SJSA1 (cell line): ENCODE measurements at regions not wholly inside any gene's neighbourhood (a gene's known extent, or its start where the extent isn't known, plus 50 kb on each side); places are given as distances from the start of the nearest gene placed in this dataset.

Experiments used
- DNase-seq, 2 experiments: peaks; one replicate each; pipeline ENCODE4 v3.0.0-alpha.2; 2015 to 2020; ENCODE audit warnings: low spot score in 2 of 2, low read depth in 1 of 2
- H3K27ac ChIP-seq: fragments of 250-450 bp; sonication (Bioruptor Pico); 2 replicates; pipeline ENCODE4 v1.5.1; 2020; ENCODE audit warnings: mild to moderate bottlenecking, moderate library complexity
- H3K27me3 ChIP-seq: fragments of 250-450 bp; sonication (Bioruptor Pico); replicated peaks from 2 replicates; pipeline ENCODE4 v1.5.1; 2020; ENCODE audit warnings: mild to moderate bottlenecking, moderate library complexity
- H3K36me3 ChIP-seq: fragments of 250-450 bp; sonication (Bioruptor Pico); 2 replicates; pipeline ENCODE4 v1.5.1; 2020; ENCODE audit warnings: mild to moderate bottlenecking
- H3K4me1 ChIP-seq: fragments of 250-450 bp; sonication (Bioruptor Pico); replicated peaks from 2 replicates; pipeline ENCODE4 v1.6.1; 2021; ENCODE audit warnings: mild to moderate bottlenecking
- H3K4me3 ChIP-seq: fragments of 250-450 bp; sonication (Bioruptor Pico); 2 replicates; pipeline ENCODE4 v1.5.1; 2020; ENCODE audit warnings: mild to moderate bottlenecking
- H3K9me3 ChIP-seq: fragments of 250-450 bp; sonication (Bioruptor Pico); replicated peaks from 2 replicates; pipeline ENCODE4 v1.5.1; 2020; ENCODE audit warnings: mild to moderate bottlenecking

- H3K27me3 ChIP-seq, result no peaks in the 10 kb centered on the region
- H3K9me3 ChIP-seq, result no peaks in the 10 kb centered on the region
- DNase-seq, result no peak
- no peak overlapping the region for H3K27ac ChIP-seq
- H3K4me3 ChIP-seq, result no peak overlapping the region
- no peaks in the 10 kb centered on the region for H3K36me3 ChIP-seq
- H3K4me1 ChIP-seq, result no peaks in the 10 kb centered on the region
Observed at GRCh38 chr12:89138048-89138852, 214.1 kb downstream of the DUSP6 start.

GRCh38 chr12:89135976-89136634, 216.2 kb downstream of the DUSP6 start:
- Histone ChIP-seq H3K27me3 (no peaks in the 10 kb centered on the region), H3K36me3 (no peaks in the 10 kb centered on the region), H3K9me3 (no peaks in the 10 kb centered on the region), H3K27ac (no peak overlapping the region), H3K4me1 (no peaks in the 10 kb centered on the region), H3K4me3 (no peak overlapping the region)
- no peak for DNase-seq

- H3K4me3 ChIP-seq, result no peak overlapping the region
Observed at GRCh38 chr12:89134213-89134770, 218.0 kb downstream of the DUSP6 start.

GRCh38 chr12:89129167-89129870, 223.0 kb downstream of the DUSP6 start:
- no peaks in the 10 kb centered on the region for H3K4me1 ChIP-seq
- H3K4me3 ChIP-seq, result no peak overlapping the region
- no peak overlapping the region for H3K27ac ChIP-seq
- no peak for DNase-seq
- H3K9me3 ChIP-seq, result no peaks in the 10 kb centered on the region
- no peaks in the 10 kb centered on the region for H3K36me3 ChIP-seq
- no peaks in the 10 kb centered on the region for H3K27me3 ChIP-seq

More at GRCh38 chr12:89134213-89134770, 218.0 kb downstream of the DUSP6 start:
- no peaks in the 10 kb centered on the region for H3K36me3 ChIP-seq
- H3K27ac ChIP-seq, result no peak overlapping the region
- no peaks in the 10 kb centered on the region for H3K27me3 ChIP-seq
- no peaks in the 10 kb centered on the region for H3K9me3 ChIP-seq
- no peaks in the 10 kb centered on the region for H3K4me1 ChIP-seq
- DNase-seq, result no peak

- H3K4me1 ChIP-seq, result no peaks in the 10 kb centered on the region
- H3K27ac ChIP-seq, result no peak overlapping the region
- DNase-seq, result no peak
- no peaks in the 10 kb centered on the region for H3K36me3 ChIP-seq
- no peak overlapping the region for H3K4me3 ChIP-seq
- H3K9me3 ChIP-seq, result no peaks in the 10 kb centered on the region
- no peaks in the 10 kb centered on the region for H3K27me3 ChIP-seq
Observed at GRCh38 chr12:89126712-89127111, 225.6 kb downstream of the DUSP6 start.

GRCh38 chr12:89122852-89123251, 229.4 kb downstream of the DUSP6 start:
- Histone ChIP-seq H3K27ac (no peak overlapping the region), H3K36me3 (no peaks in the 10 kb centered on the region), H3K4me3 (no peak overlapping the region), H3K27me3 (no peaks in the 10 kb centered on the region), H3K4me1 (no peaks in the 10 kb centered on the region), H3K9me3 (no peaks in the 10 kb centered on the region)
- DNase-seq, result no peak

- DNase-seq, result no peak
- Histone ChIP-seq H3K9me3 (no peaks in the 10 kb centered on the region), H3K4me3 (no peak overlapping the region), H3K27ac (no peak overlapping the region), H3K36me3 (no peaks in the 10 kb centered on the region), H3K4me1 (no peaks in the 10 kb centered on the region), H3K27me3 (no peaks in the 10 kb centered on the region)
Observed at GRCh38 chr12:89117448-89118034, 234.8 kb downstream of the DUSP6 start.

- H3K36me3 ChIP-seq, result no peaks in the 10 kb centered on the region
- no peaks in the 10 kb centered on the region for H3K27me3 ChIP-seq
- H3K9me3 ChIP-seq, result no peaks in the 10 kb centered on the region
- no peak for DNase-seq
- H3K27ac ChIP-seq, result no peak overlapping the region
- no peak overlapping the region for H3K4me3 ChIP-seq
- no peaks in the 10 kb centered on the region for H3K4me1 ChIP-seq
Observed at GRCh38 chr12:89111964-89112363, 240.3 kb downstream of the DUSP6 start.

GRCh38 chr12:89108265-89108664, 244.0 kb downstream of the DUSP6 start:
- no peaks in the 10 kb centered on the region for H3K36me3 ChIP-seq
- H3K4me1 ChIP-seq, result no peaks in the 10 kb centered on the region
- DNase-seq, result no peak
- H3K27ac ChIP-seq, result no peak overlapping the region
- H3K9me3 ChIP-seq, result no peaks in the 10 kb centered on the region
- no peak overlapping the region for H3K4me3 ChIP-seq
- H3K27me3 ChIP-seq, result no peaks in the 10 kb centered on the region

- no peak for DNase-seq
- Histone ChIP-seq H3K27ac (no peak overlapping the region), H3K36me3 (no peaks in the 10 kb centered on the region), H3K4me3 (no peak overlapping the region), H3K9me3 (no peaks in the 10 kb centered on the region), H3K27me3 (no peaks in the 10 kb centered on the region), H3K4me1 (no peaks in the 10 kb centered on the region)
Observed at GRCh38 chr12:89106950-89107349, 245.4 kb downstream of the DUSP6 start.

GRCh38 chr12:89105243-89105642, 247.1 kb downstream of the DUSP6 start:
- Histone ChIP-seq H3K4me1 (no peaks in the 10 kb centered on the region), H3K9me3 (no peaks in the 10 kb centered on the region), H3K4me3 (no peak overlapping the region), H3K27me3 (no peaks in the 10 kb centered on the region), H3K36me3 (no peaks in the 10 kb centered on the region), H3K27ac (no peak overlapping the region)
- DNase-seq, result no peak

- DNase-seq, result no peak
- H3K4me3 ChIP-seq, result no peak overlapping the region
Observed at GRCh38 chr12:89103831-89104230, 248.5 kb downstream of the DUSP6 start.

GRCh38 chr12:89101440-89101839, 250.9 kb downstream of the DUSP6 start:
- Histone ChIP-seq H3K9me3 (no peaks in the 10 kb centered on the region), H3K4me1 (no peaks in the 10 kb centered on the region), H3K4me3 (no peak overlapping the region), H3K36me3 (no peaks in the 10 kb centered on the region), H3K27ac (no peak overlapping the region), H3K27me3 (no peaks in the 10 kb centered on the region)
- DNase-seq, result no peak

More at GRCh38 chr12:89103831-89104230, 248.5 kb downstream of the DUSP6 start:
- H3K27me3 ChIP-seq, result no peaks in the 10 kb centered on the region
- H3K36me3 ChIP-seq, result no peaks in the 10 kb centered on the region
- H3K4me1 ChIP-seq, result no peaks in the 10 kb centered on the region
- no peak overlapping the region for H3K27ac ChIP-seq
- no peaks in the 10 kb centered on the region for H3K9me3 ChIP-seq
